ENCODE measurements at regions not wholly inside any gene's neighbourhood (a gene's known extent, or its start where the extent isn't known, plus 50 kb on each side); places are given as distances from the start of the nearest gene placed in this dataset.

GRCh38 chr3:56971816-56972215 lies 88.6 kb upstream of the SPATA12 start:
- DNase-seq (ENCODE audit: low read depth in 1 of 2, low spot score in 1 of 2) (no peak), ATAC-seq (no peak), FAIRE-seq (no peak)
- Histone ChIP-seq H3K9me3 (no peaks in the 10 kb centered on the region), H3K4me2 (no peak overlapping the region), H3K4me1 (no peaks in the 10 kb centered on the region), H3K4me3 (no peak overlapping the region), H3K27ac (no peak overlapping the region)
- CTCF ChIA-PET = interaction anchor here (1.4 kb wide), 1 partner anchor 9 kb away, joined by 4 read pairs; no protein-coding TSS in a partner anchor
- 91% methylated on average over 4 of the region's 4 CpGs for WGBS (ENCODE audit: missing lambda C conversion rate)
- TF ChIP-seq, protein P1, sequence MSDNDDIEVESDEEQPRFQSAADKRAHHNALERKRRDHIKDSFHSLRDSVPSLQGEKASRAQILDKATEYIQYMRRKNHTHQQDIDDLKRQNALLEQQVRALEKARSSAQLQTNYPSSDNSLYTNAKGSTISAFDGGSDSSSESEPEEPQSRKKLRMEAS (IDR thresholded peaks at IDR 0.05) = no peak
- TF ChIP-seq RCOR1 (IDR thresholded peaks at IDR 0.05; ENCODE audit: low read depth, low read length) (no peak), HEYL (CRISPR knock-in tag; IDR thresholded peaks at IDR 0.05) (no peak), NPAS2 (CRISPR knock-in tag; IDR thresholded peaks at IDR 0.05; ENCODE audit: borderline replicate concordance) (no peak), CHD2 (IDR thresholded peaks at IDR 0.05; ENCODE audit: low read length, partially characterized antibody) (no peak), ELK1 (IDR thresholded peaks at IDR 0.05; ENCODE audit: low read depth, low read length) (no peak), HOXB5 (CRISPR knock-in tag; IDR thresholded peaks at IDR 0.05) (no peak), HDAC2 (IDR thresholded peaks at IDR 0.05) (no peak)
- POLR2A ChIA-PET = no interaction called here

GRCh38 chr3:56971261-56971660 lies 89.2 kb upstream of the SPATA12 start:
- no peak overlapping the region for H3K4me3 ChIP-seq
- ChIA-PET CTCF (interaction anchor here (1.4 to 1.7 kb wide), 2 partner anchors 9 to 17 kb away, joined by 4 to 8 read pairs; no protein-coding TSS in a partner anchor), POLR2A (no interaction called here)
- 91% methylated on average over 11 of the region's 12 CpGs for WGBS (ENCODE audit: missing lambda C conversion rate)
- ATAC-seq (no peak), FAIRE-seq (no peak), DNase-seq (ENCODE audit: low read depth in 1 of 2, low spot score in 1 of 2) (no peak)
- no peak overlapping the region for H3K27ac ChIP-seq
- H3K9me3 ChIP-seq = no peaks in the 10 kb centered on the region
- TF ChIP-seq NPAS2 (CRISPR knock-in tag; IDR thresholded peaks at IDR 0.05; ENCODE audit: borderline replicate concordance) = no peak
- TF ChIP-seq EHMT2 (IDR thresholded peaks at IDR 0.05; ENCODE audit: low read depth) = no peak
- no peak for TF ChIP-seq HOXB13 (CRISPR knock-in tag; IDR thresholded peaks at IDR 0.05; ENCODE audit: low read depth)
- no peak for TF ChIP-seq ZNF302 (CRISPR knock-in tag; IDR thresholded peaks at IDR 0.05)
- H3K4me1 ChIP-seq = no peaks in the 10 kb centered on the region
- H3K4me2 ChIP-seq = no peak overlapping the region

DNA sequence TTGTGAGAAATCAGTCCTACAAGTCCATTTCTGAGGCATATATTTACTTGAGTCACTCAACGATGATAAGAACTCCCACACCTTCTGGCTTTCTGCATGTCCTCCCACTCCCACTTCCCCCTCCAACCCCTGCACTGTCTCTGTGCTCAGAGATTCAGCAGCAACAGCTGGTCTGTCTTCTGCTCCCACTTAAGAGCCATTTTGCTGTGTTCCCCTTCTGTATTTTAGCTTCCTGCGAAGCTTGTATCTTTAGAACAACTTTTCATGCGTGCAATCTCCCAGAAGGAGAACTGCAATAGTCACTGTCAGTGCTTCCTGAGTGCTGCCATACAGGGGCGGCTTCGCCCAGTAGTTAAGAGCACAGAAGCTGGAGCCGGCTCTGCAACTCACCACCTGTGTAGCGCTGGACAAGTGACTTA lies 90.0 kb upstream of the SPATA12 start:
- TF ChIP-seq RNF2 (IDR thresholded peaks at IDR 0.05; ENCODE audit: borderline replicate concordance, low read depth) = no peak
- no peak for TF ChIP-seq KDM1A (IDR thresholded peaks at IDR 0.05; ENCODE audit: low read depth)
- TF ChIP-seq FOSB (CRISPR knock-in tag; IDR thresholded peaks at IDR 0.05) = no peak
- no peak for TF ChIP-seq HOXB13 (CRISPR knock-in tag; IDR thresholded peaks at IDR 0.05; ENCODE audit: low read depth)
- TF ChIP-seq, protein P2, sequence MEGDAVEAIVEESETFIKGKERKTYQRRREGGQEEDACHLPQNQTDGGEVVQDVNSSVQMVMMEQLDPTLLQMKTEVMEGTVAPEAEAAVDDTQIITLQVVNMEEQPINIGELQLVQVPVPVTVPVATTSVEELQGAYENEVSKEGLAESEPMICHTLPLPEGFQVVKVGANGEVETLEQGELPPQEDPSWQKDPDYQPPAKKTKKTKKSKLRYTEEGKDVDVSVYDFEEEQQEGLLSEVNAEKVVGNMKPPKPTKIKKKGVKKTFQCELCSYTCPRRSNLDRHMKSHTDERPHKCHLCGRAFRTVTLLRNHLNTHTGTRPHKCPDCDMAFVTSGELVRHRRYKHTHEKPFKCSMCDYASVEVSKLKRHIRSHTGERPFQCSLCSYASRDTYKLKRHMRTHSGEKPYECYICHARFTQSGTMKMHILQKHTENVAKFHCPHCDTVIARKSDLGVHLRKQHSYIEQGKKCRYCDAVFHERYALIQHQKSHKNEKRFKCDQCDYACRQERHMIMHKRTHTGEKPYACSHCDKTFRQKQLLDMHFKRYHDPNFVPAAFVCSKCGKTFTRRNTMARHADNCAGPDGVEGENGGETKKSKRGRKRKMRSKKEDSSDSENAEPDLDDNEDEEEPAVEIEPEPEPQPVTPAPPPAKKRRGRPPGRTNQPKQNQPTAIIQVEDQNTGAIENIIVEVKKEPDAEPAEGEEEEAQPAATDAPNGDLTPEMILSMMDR (IDR thresholded peaks at IDR 0.05) = no peak
- no peak for TF ChIP-seq SREBF2 (IDR thresholded peaks at IDR 0.05)
- ChIA-PET CTCF (interaction anchor here (1.7 kb wide), 1 partner anchor 17 kb away, joined by 8 read pairs; no protein-coding TSS in a partner anchor), POLR2A (no interaction called here)
- no peaks in the 10 kb centered on the region for H3K4me1 ChIP-seq
- no peak overlapping the region for H3K4me2 ChIP-seq
- no peak for FAIRE-seq
- H3K4me3 ChIP-seq = no peak overlapping the region
- WGBS (ENCODE audit: missing lambda C conversion rate) = 95% methylated on average over 6 of the region's 7 CpGs
- no peak for ATAC-seq
- H3K27ac ChIP-seq = no peak overlapping the region
- no peak for DNase-seq (ENCODE audit: low read depth in 1 of 2, low spot score in 1 of 2)
- no peaks in the 10 kb centered on the region for H3K9me3 ChIP-seq

DNA sequence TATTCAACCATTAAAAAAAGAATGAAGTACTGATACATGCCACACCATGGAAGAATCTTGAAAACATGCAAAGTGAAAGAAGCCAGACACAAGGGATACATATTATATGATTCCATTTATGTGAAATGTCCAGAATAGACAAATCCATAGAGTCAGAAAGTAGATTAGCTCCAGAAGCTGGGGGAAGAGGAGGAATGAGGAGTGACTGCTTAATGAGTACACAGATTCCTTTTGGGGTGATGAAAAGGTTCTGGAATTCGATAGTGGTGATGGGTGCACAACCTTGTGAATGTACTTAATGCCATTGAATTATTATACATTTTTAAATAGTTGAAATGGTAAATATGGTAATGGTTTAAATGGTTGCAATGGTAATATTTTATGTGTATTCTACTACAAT lies 90.6 kb upstream of the SPATA12 start:
- Histone ChIP-seq H3K4me3 (no peak overlapping the region), H3K4me1 (no peaks in the 10 kb centered on the region), H3K9me3 (no peaks in the 10 kb centered on the region), H3K4me2 (no peak overlapping the region), H3K27ac (no peak overlapping the region)
- ATAC-seq (no peak), DNase-seq (ENCODE audit: low read depth in 1 of 2, low spot score in 1 of 2) (no peak), FAIRE-seq (no peak)
- WGBS (ENCODE audit: missing lambda C conversion rate) = 45% methylated on average over 1 of the region's 1 CpG
- ChIA-PET CTCF (interaction anchor here (1.7 kb wide), 1 partner anchor 18 kb away, joined by 8 read pairs; no protein-coding TSS in a partner anchor), POLR2A (no interaction called here)
- TF ChIP-seq EHMT2 (IDR thresholded peaks at IDR 0.05; ENCODE audit: low read depth) (no peak), CBX2 (IDR thresholded peaks at IDR 0.05; ENCODE audit: borderline replicate concordance, low read depth) (no peak), SMC3 (IDR thresholded peaks at IDR 0.05) (no peak), EHF (CRISPR knock-in tag; IDR thresholded peaks at IDR 0.05) (no peak), FOXS1 (CRISPR knock-in tag; IDR thresholded peaks at IDR 0.05) (no peak), CHD2 (IDR thresholded peaks at IDR 0.05; ENCODE audit: low read length, partially characterized antibody) (no peak), NFE2L2 (conservative IDR thresholded peaks at IDR 0.05; ENCODE audit: low read length) (no peak), RCOR1 (IDR thresholded peaks at IDR 0.05; ENCODE audit: low read depth, low read length) (no peak), ZC3H11A (IDR thresholded peaks at IDR 0.05) (no peak), CEBPB (IDR thresholded peaks at IDR 0.05) (no peak), JUN (IDR thresholded peaks at IDR 0.05) (no peak), RAD21 (conservative IDR thresholded peaks at IDR 0.05 in 1 of 2, IDR thresholded peaks at IDR 0.05 in 1 of 2) (no peak), RARB (CRISPR knock-in tag; IDR thresholded peaks at IDR 0.05) (no peak), POLR2AphosphoS2 (conservative IDR thresholded peaks at IDR 0.05; ENCODE audit: low read length) (no peak)
